Stimulated activated naive CD8-positive, alpha-beta T cell treated with anti-CD3 and anti-CD28 coated beads, Interleukin-15, amount 100 ng/mL, for 72 hours (primary cell): ENCODE measurements at regions not wholly inside any gene's neighbourhood (a gene's known extent, or its start where the extent isn't known, plus 50 kb on each side); places are given as distances from the start of the nearest gene placed in this dataset.

ENCODE experiments used
- ATAC-seq: fragments of 150-1000 bp; cut with Tn5 transposase; 2 replicates; pipeline ENCODE4 v1.10.0; 2021; ENCODE audit warnings: mild to moderate bottlenecking, moderate library complexity
- DNase-seq, 2 donors: peaks; one replicate each; pipeline ENCODE4 v3.0.0; 2021 to 2022
- H3K27ac Mint-ChIP-seq, 2 donors: one replicate each; pipeline ENCODE4 v1.8.0; 2022; ENCODE audit warnings: mild to moderate bottlenecking in 2 of 2, mixed read lengths in 2 of 2, moderate library complexity in 2 of 2
- H3K27me3 Mint-ChIP-seq: one replicate; pipeline ENCODE4 v1.8.0; 2022; ENCODE audit warnings: mixed read lengths
- H3K4me1 Mint-ChIP-seq: one replicate; pipeline ENCODE4 v1.8.0; 2022; ENCODE audit warnings: mild to moderate bottlenecking, mixed read lengths
- H3K4me3 Mint-ChIP-seq, 2 donors: one replicate each; pipeline ENCODE4 v1.8.0; 2022; ENCODE audit warnings: mild to moderate bottlenecking in 2 of 2, mixed read lengths in 2 of 2, moderate library complexity in 1 of 2
- H3K9me3 Mint-ChIP-seq, 2 donors: one replicate each; pipeline ENCODE4 v1.8.0; 2022; ENCODE audit warnings: mixed read lengths in 2 of 2

DNA sequence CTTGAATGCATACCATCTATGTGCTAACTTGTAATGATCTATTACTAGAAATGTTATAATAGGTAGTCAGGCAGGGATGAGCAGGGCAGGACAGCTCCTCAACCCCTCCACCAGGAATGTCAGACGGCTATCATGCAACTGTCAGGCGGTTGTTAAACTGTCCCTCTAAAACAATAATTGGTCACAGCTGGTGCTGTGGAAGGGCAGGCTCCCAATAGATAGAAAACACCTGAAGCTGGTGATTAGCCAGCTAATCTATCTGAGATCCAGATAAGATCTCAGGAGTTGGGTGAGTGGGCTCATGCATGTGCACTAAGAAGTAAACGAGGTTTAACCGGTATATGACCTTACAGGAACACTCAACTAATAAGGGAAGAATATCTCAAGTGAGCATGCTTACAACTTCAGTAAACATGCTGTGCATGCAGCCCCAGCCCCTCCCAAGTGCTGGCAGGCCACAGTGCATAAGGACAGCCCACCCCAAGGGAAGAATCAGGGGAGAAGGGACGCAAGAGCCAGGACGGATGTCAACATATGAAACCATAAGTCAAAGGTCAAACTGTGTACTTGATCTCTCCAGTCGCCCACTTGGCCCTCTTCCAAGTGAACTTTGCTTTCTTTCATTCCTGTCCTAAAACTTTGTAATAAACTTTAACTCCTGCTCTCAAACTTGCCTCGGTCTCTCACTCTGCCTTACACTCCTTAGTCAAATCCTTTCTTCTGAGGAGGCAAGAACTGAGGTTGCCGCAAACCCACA is 566.2 kb upstream of the NRSN1 start:
- DNase-seq (no peak), ATAC-seq (no peak)
- no peak overlapping the region for H3K4me3 Mint-ChIP-seq
- peaks cover 10 to 11% of the 10 kb centered on the region in 2 donors for H3K9me3 Mint-ChIP-seq
- no peaks in the 10 kb centered on the region for H3K4me1 Mint-ChIP-seq
- H3K27ac Mint-ChIP-seq: no peak overlapping the region
- H3K27me3 Mint-ChIP-seq: no peaks in the 10 kb centered on the region

GRCh38 chr6:23561732-23562131 is 564.3 kb upstream of the NRSN1 start:
- H3K4me3 Mint-ChIP-seq: no peak overlapping the region
- no peak overlapping the region for H3K27ac Mint-ChIP-seq
- no peaks in the 10 kb centered on the region for H3K27me3 Mint-ChIP-seq
- DNase-seq: no peak
- peaks cover 10 to 11% of the 10 kb centered on the region in 2 donors for H3K9me3 Mint-ChIP-seq
- H3K4me1 Mint-ChIP-seq: no peaks in the 10 kb centered on the region
- no peak for ATAC-seq

DNA sequence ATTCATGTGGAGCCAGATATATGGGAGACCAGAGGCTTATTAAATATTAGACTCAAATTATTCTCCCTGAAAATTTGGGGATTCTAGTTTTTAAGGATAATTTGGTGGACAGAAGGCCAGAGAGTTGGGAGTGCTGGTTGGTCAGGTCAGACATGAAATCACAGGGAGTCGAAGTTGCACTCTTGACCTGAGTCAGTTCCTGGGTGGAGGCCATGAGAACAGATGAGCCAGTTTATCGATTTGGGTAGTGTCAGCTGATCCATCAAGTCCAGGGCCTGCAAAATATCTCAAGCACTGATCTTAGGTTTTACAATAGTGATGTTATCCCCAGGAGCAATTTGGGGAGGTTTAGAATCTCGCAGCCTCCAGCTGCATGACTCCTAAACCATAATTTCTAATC is 563.5 kb upstream of the NRSN1 start:
- H3K27me3 Mint-ChIP-seq: no peaks in the 10 kb centered on the region
- DNase-seq (no peak), ATAC-seq (no peak)
- H3K4me3 Mint-ChIP-seq: no peak overlapping the region
- H3K27ac Mint-ChIP-seq: no peak overlapping the region
- no peaks in the 10 kb centered on the region for H3K4me1 Mint-ChIP-seq
- H3K9me3 Mint-ChIP-seq: peaks cover 10 to 14% of the 10 kb centered on the region in 2 donors

GRCh38 chr6:23563323-23563722 is 562.7 kb upstream of the NRSN1 start:
- no peak for DNase-seq
- H3K4me3 Mint-ChIP-seq: no peak overlapping the region
- no peaks in the 10 kb centered on the region for H3K27me3 Mint-ChIP-seq
- no peaks in the 10 kb centered on the region for H3K4me1 Mint-ChIP-seq
- no peak overlapping the region for H3K27ac Mint-ChIP-seq
- ATAC-seq: no peak
- peaks cover 10 to 15% of the 10 kb centered on the region in 2 donors for H3K9me3 Mint-ChIP-seq

GRCh38 chr6:23566418-23566817 is 559.6 kb upstream of the NRSN1 start:
- no peak overlapping the region for H3K27ac Mint-ChIP-seq
- DNase-seq (no peak), ATAC-seq (no peak)
- H3K27me3 Mint-ChIP-seq: no peaks in the 10 kb centered on the region
- no peak overlapping the region for H3K4me3 Mint-ChIP-seq
- peaks cover 10 to 11% of the 10 kb centered on the region in 2 donors for H3K9me3 Mint-ChIP-seq
- H3K4me1 Mint-ChIP-seq: no peaks in the 10 kb centered on the region

- no peak overlapping the region for H3K4me3 Mint-ChIP-seq
- H3K9me3 Mint-ChIP-seq: peaks cover 3 to 11% of the 10 kb centered on the region in 2 donors
- no peak overlapping the region for H3K27ac Mint-ChIP-seq
- H3K27me3 Mint-ChIP-seq: no peaks in the 10 kb centered on the region
- no peak for ATAC-seq
- no peak for DNase-seq
- no peaks in the 10 kb centered on the region for H3K4me1 Mint-ChIP-seq
Measured at GRCh38 chr6:23568292-23568691, 557.7 kb upstream of the NRSN1 start.

DNA sequence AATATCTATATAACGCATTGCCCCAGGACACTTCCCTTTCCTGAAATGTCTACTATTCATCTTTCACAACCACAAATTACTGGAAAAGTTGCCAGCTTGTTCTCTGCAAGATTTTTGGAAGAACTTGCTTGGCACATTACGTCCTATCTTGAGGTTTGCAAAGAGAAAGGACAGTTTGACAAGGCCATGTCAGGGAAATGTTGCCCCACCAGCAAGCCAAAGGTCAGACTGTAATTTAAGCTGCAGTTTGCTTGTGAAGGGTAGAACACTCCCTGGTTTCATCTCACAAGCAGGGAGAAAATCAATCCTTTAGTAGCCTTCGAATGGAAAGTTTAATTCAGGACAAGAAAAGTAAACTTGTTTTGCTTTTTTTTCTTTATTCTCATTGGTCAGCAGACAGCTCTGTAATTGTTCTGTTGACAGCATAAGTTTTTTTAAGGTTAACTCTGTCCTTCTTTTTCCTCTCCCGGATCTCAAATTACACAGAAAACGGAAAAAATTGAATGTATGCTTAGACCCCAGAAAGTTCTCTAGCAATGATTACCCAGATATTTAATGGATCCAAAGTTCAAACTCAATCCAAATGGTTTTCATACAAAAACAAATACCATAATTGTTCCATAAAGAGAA is 541.8 kb upstream of the NRSN1 start:
- Mint-ChIP-seq H3K4me3 (no peak overlapping the region), H3K9me3 (peaks cover 0 to 7% of the 10 kb centered on the region in 2 donors), H3K4me1 (no peaks in the 10 kb centered on the region), H3K27ac (no peak overlapping the region), H3K27me3 (no peaks in the 10 kb centered on the region)
- no peak for DNase-seq
- no peak for ATAC-seq

DNA sequence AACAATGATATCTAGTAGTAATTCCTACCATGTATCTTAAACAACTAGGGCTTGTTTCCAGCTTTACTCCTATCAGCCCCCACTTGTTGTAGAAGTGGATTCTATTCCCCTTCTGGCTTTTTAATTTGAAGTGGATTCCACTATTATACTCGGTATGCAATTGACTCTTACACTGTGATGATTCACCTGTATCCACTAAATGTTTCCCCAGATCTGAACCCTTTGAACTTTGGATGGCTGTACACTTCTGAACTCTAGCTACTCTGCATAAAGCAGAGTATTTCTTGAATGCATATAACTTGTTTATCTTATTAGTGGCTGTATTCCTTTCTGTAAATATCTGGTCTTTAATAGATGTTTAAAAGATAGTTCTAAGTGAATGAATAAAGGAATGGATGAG is 538.4 kb upstream of the NRSN1 start:
- no peak for DNase-seq
- no peak for ATAC-seq
- peaks cover 0 to 7% of the 10 kb centered on the region in 2 donors for H3K9me3 Mint-ChIP-seq
- H3K27me3 Mint-ChIP-seq: no peaks in the 10 kb centered on the region
- H3K27ac Mint-ChIP-seq: no peak overlapping the region
- H3K4me1 Mint-ChIP-seq: no peaks in the 10 kb centered on the region
- no peak overlapping the region for H3K4me3 Mint-ChIP-seq

DNA sequence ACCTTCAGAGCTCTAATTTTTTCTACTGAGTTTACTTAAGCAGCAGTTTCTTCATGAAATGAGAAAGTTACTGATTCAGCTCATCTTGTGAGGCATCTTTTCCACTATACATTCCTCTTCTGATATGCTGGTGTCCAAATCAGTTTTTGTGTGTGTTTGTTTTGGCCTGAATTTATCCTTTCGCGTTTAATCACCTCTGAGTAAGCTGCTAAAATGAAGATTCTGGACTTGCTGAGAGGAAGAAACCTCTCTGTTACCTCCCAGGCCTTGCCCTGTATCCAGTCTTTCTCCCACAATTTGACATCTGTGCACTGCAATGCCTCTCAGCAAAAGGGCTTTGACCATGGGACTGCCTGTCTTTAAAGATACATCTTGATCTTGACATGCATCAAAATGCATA is 536.2 kb upstream of the NRSN1 start:
- no peak overlapping the region for H3K27ac Mint-ChIP-seq
- no peak for DNase-seq
- no peak overlapping the region for H3K4me3 Mint-ChIP-seq
- no peaks in the 10 kb centered on the region for H3K27me3 Mint-ChIP-seq
- peaks cover 7 to 15% of the 10 kb centered on the region in 2 donors for H3K9me3 Mint-ChIP-seq
- H3K4me1 Mint-ChIP-seq: no peaks in the 10 kb centered on the region
- ATAC-seq: no peak

DNA sequence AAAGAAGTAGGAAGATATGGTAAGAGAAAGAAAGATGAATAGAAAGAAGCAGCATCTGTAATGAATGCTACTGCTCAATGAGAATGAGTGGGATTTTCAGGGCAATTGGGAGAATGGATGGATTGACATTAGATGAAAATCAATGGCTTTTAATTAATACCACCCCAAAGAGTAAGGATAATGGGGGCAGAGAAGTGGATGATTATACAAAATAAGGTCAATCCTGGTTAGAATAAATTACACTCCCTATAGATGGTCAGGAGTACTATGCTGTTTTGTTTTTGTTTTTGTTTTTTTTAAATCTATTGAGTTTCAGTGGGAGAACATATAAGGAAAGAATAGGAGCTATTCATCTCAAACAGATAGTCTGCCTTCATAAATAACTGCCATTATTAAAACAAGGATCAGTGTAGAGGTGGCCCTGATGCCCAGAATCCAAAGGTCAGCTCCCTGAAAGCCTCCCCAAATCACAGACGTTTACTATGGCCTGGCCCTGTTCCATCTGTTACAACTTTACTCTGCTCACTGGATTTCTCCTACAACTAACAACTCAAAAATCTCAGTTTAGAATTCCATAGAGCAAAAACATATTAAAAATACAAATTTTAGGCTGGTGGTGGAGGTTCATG is 535.4 kb upstream of the NRSN1 start:
- ATAC-seq: no peak
- Mint-ChIP-seq H3K4me1 (no peaks in the 10 kb centered on the region), H3K4me3 (no peak overlapping the region), H3K27ac (no peak overlapping the region), H3K27me3 (no peaks in the 10 kb centered on the region), H3K9me3 (peaks cover 7 to 9% of the 10 kb centered on the region in 2 donors)
- DNase-seq: no peak

- H3K27ac Mint-ChIP-seq: no peak overlapping the region
- DNase-seq: no peak
- no peaks in the 10 kb centered on the region for H3K27me3 Mint-ChIP-seq
- peaks cover 7 to 8% of the 10 kb centered on the region in 2 donors for H3K9me3 Mint-ChIP-seq
- H3K4me3 Mint-ChIP-seq: no peak overlapping the region
- ATAC-seq: no peak
- no peaks in the 10 kb centered on the region for H3K4me1 Mint-ChIP-seq
Measured at GRCh38 chr6:23591761-23592160, 534.3 kb upstream of the NRSN1 start.

DNA sequence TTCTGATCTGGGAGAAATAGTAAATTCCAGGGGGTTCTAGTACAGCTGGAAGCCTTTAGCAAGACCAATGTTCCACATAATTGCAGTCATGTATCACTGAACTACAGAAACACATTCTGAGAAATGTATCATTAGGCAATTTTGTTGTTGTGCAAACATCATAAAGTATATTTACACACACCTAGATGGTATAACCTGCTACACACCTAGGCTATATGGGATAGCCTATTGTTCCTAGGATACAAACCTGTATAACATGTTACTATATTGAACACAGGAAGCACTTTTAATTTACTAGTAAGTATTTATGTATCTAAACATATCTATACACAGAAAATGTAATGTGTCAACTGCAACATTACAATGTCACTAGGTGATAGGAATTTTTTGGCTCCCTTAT is 525.9 kb upstream of the NRSN1 start:
- Mint-ChIP-seq H3K27me3 (no peaks in the 10 kb centered on the region), H3K27ac (no peak overlapping the region), H3K4me1 (no peaks in the 10 kb centered on the region), H3K9me3 (peaks cover 18 to 21% of the 10 kb centered on the region in 2 donors), H3K4me3 (no peak overlapping the region)
- DNase-seq: no peak
- ATAC-seq: no peak

GRCh38 chr6:23601811-23602345 is 524.1 kb upstream of the NRSN1 start:
- Mint-ChIP-seq H3K9me3 (peaks cover 18 to 21% of the 10 kb centered on the region in 2 donors), H3K4me1 (no peaks in the 10 kb centered on the region)
- ATAC-seq: no peak

GRCh38 chr6:23608931-23609435 is 517.0 kb upstream of the NRSN1 start:
- Mint-ChIP-seq H3K27ac (no peak overlapping the region), H3K9me3 (peaks cover 0 to 5% of the 10 kb centered on the region in 2 donors), H3K4me1 (no peaks in the 10 kb centered on the region), H3K27me3 (no peaks in the 10 kb centered on the region), H3K4me3 (no peak overlapping the region)
- DNase-seq: no peak
- ATAC-seq: no peak

More at GRCh38 chr6:23601811-23602345, 524.1 kb upstream of the NRSN1 start:
- Mint-ChIP-seq H3K4me3 (no peak overlapping the region), H3K27me3 (no peaks in the 10 kb centered on the region), H3K27ac (no peak overlapping the region)
- DNase-seq: no peak

- DNase-seq (no peak), ATAC-seq (no peak)
- Mint-ChIP-seq H3K9me3 (no peaks in the 10 kb centered on the region), H3K4me3 (no peak overlapping the region), H3K4me1 (no peaks in the 10 kb centered on the region), H3K27me3 (no peaks in the 10 kb centered on the region), H3K27ac (no peak overlapping the region)
Measured at GRCh38 chr6:23611776-23612381, 514.1 kb upstream of the NRSN1 start.
